ENCODE measurements at regions not wholly inside any gene's neighbourhood (a gene's known extent, or its start where the extent isn't known, plus 50 kb on each side); places are given as distances from the start of the nearest gene placed in this dataset.

DNA sequence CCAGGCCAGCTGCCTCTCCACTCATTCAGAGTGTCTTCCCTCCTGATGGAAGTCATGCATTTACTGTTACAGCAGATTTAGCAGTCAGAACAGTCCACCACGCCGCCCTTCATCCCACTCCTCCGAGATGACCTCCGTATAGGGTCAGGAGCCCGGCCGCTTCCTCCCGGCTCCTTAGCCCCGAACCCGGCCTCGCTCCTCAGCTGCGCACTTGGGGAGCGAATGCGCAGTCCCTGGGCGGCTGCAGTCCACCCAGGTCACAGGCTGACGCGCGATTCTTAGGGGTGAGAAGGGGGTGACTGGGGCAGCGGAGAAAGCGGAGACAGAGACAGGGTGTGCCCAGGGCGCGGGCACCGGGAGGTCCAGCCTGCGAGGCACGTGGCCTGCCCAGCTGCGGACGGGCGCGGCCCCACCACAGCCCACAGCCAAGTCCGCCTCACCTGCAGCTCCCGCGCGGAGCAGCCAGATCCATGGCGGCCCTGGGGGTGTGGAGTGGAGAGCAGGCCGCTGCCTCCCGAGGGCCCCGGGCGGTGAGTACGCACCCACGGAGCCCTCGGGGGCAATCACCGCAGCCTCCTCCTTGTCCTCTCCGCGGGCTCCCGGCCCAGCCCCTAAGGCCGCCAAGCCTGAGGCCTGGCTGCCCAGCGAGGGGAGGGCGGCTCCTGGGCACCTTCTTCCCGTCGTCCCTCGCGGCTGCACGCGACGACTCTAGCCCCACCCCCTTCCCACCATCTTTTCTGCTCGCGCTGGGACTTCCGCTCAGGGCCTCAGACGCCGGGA, 286.6 kb downstream of the BRD1 start:
- no peak overlapping the region for H3K4me3 ChIP-seq (ENCODE audit: low read length)
- no peaks in the 10 kb centered on the region for H3K36me3 ChIP-seq (ENCODE audit: insufficient read depth, low read depth, low read length)
- no peaks in the 10 kb centered on the region for H3K9me3 ChIP-seq (ENCODE audit: insufficient read depth, low read depth, low read length)
- peaks cover 13% of the 10 kb centered on the region for H3K4me1 ChIP-seq (ENCODE audit: insufficient read depth, low read length)
- no peak overlapping the region for H3K9ac ChIP-seq (ENCODE audit: low read depth, low read length)
- H3K27ac ChIP-seq (ENCODE audit: low read length) = no peak overlapping the region
- H3K27me3 ChIP-seq (ENCODE audit: insufficient read depth, low read length) = no peaks in the 10 kb centered on the region

- H3K27ac ChIP-seq (ENCODE audit: low read length) = no peak overlapping the region
- no peak overlapping the region for H3K4me3 ChIP-seq (ENCODE audit: low read length)
- H3K27me3 ChIP-seq (ENCODE audit: insufficient read depth, low read length) = no peaks in the 10 kb centered on the region
- no peaks in the 10 kb centered on the region for H3K36me3 ChIP-seq (ENCODE audit: insufficient read depth, low read depth, low read length)
- no peaks in the 10 kb centered on the region for H3K9me3 ChIP-seq (ENCODE audit: insufficient read depth, low read depth, low read length)
- H3K9ac ChIP-seq (ENCODE audit: low read depth, low read length) = no peak overlapping the region
- peaks cover 21% of the 10 kb centered on the region for H3K4me1 ChIP-seq (ENCODE audit: insufficient read depth, low read length)
Observed at GRCh38 chr22:49540084-49540912, 287.4 kb downstream of the BRD1 start.

- no peaks in the 10 kb centered on the region for H3K9me3 ChIP-seq (ENCODE audit: insufficient read depth, low read depth, low read length)
- no peak overlapping the region for H3K4me3 ChIP-seq (ENCODE audit: low read length)
- H3K4me1 ChIP-seq (ENCODE audit: insufficient read depth, low read length) = peaks cover 25% of the 10 kb centered on the region
- H3K27me3 ChIP-seq (ENCODE audit: insufficient read depth, low read length) = no peaks in the 10 kb centered on the region
- no peaks in the 10 kb centered on the region for H3K36me3 ChIP-seq (ENCODE audit: insufficient read depth, low read depth, low read length)
- no peak overlapping the region for H3K27ac ChIP-seq (ENCODE audit: low read length)
- no peak overlapping the region for H3K9ac ChIP-seq (ENCODE audit: low read depth, low read length)
Observed at GRCh38 chr22:49538006-49538405, 289.7 kb downstream of the BRD1 start.

GRCh38 chr22:49536571-49537131, 291.0 kb downstream of the BRD1 start:
- H3K27me3 ChIP-seq (ENCODE audit: insufficient read depth, low read length) = no peaks in the 10 kb centered on the region
- H3K27ac ChIP-seq (ENCODE audit: low read length) = peak overlapping the region; percentile 91
- H3K4me3 ChIP-seq (ENCODE audit: low read length) = peak overlapping the region; percentile 59
- peak overlapping the region; percentile 84 for H3K9ac ChIP-seq (ENCODE audit: low read depth, low read length)
- H3K4me1 ChIP-seq (ENCODE audit: insufficient read depth, low read length) = peaks cover 25% of the 10 kb centered on the region
- H3K9me3 ChIP-seq (ENCODE audit: insufficient read depth, low read depth, low read length) = no peaks in the 10 kb centered on the region
- H3K36me3 ChIP-seq (ENCODE audit: insufficient read depth, low read depth, low read length) = no peaks in the 10 kb centered on the region

- Histone ChIP-seq H3K27ac (ENCODE audit: low read length) (peak overlapping the region; percentile 91), H3K4me1 (ENCODE audit: insufficient read depth, low read length) (peaks cover 25% of the 10 kb centered on the region), H3K36me3 (ENCODE audit: insufficient read depth, low read depth, low read length) (no peaks in the 10 kb centered on the region), H3K4me3 (ENCODE audit: low read length) (peak overlapping the region; percentile 59; the same call in 1 of the 2 replicates), H3K9me3 (ENCODE audit: insufficient read depth, low read depth, low read length) (no peaks in the 10 kb centered on the region), H3K27me3 (ENCODE audit: insufficient read depth, low read length) (no peaks in the 10 kb centered on the region), H3K9ac (ENCODE audit: low read depth, low read length) (peak overlapping the region; percentile 84)
Observed at GRCh38 chr22:49535527-49536125, 292.0 kb downstream of the BRD1 start.

- Histone ChIP-seq H3K27ac (ENCODE audit: low read length) (peak overlapping the region; percentile 51), H3K36me3 (ENCODE audit: insufficient read depth, low read depth, low read length) (no peaks in the 10 kb centered on the region), H3K9ac (ENCODE audit: low read depth, low read length) (peak overlapping the region; percentile 84; the same call in 1 of the 2 replicates), H3K9me3 (ENCODE audit: insufficient read depth, low read depth, low read length) (no peaks in the 10 kb centered on the region), H3K27me3 (ENCODE audit: insufficient read depth, low read length) (no peaks in the 10 kb centered on the region), H3K4me1 (ENCODE audit: insufficient read depth, low read length) (peaks cover 25% of the 10 kb centered on the region), H3K4me3 (ENCODE audit: low read length) (no peak overlapping the region)
Observed at GRCh38 chr22:49535126-49535525, 292.5 kb downstream of the BRD1 start.

GRCh38 chr22:49534386-49534785, 293.3 kb downstream of the BRD1 start:
- Histone ChIP-seq H3K36me3 (ENCODE audit: insufficient read depth, low read depth, low read length) (no peaks in the 10 kb centered on the region), H3K4me1 (ENCODE audit: insufficient read depth, low read length) (peaks cover 25% of the 10 kb centered on the region), H3K27me3 (ENCODE audit: insufficient read depth, low read length) (no peaks in the 10 kb centered on the region), H3K27ac (ENCODE audit: low read length) (no peak overlapping the region), H3K9me3 (ENCODE audit: insufficient read depth, low read depth, low read length) (no peaks in the 10 kb centered on the region), H3K4me3 (ENCODE audit: low read length) (no peak overlapping the region), H3K9ac (ENCODE audit: low read depth, low read length) (no peak overlapping the region)

DNA sequence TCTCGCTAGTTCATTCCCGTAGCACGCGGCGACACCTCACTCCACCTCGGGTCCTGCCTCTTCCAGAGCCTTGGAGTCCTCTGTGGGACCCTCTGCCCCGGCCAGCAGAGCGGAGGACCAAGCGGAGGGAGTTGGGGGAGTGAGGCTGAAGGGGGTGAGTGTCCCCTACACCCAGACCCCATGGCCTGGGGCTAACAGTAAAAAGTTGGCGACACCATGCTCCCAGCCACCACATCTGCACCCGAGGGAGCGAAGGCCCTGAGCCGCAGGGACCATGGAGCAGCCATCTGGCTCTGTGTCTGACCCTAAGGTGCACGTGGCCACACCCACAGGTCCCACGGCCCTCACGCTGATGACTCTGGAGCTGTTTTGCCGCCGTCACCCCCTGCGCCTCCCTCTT, 293.8 kb downstream of the BRD1 start:
- no peak overlapping the region for H3K4me3 ChIP-seq (ENCODE audit: low read length)
- H3K9ac ChIP-seq (ENCODE audit: low read depth, low read length) = no peak overlapping the region
- H3K36me3 ChIP-seq (ENCODE audit: insufficient read depth, low read depth, low read length) = no peaks in the 10 kb centered on the region
- H3K4me1 ChIP-seq (ENCODE audit: insufficient read depth, low read length) = peaks cover 25% of the 10 kb centered on the region
- no peak overlapping the region for H3K27ac ChIP-seq (ENCODE audit: low read length)
- H3K9me3 ChIP-seq (ENCODE audit: insufficient read depth, low read depth, low read length) = no peaks in the 10 kb centered on the region
- H3K27me3 ChIP-seq (ENCODE audit: insufficient read depth, low read length) = no peaks in the 10 kb centered on the region

GRCh38 chr22:49532869-49533802, 294.5 kb downstream of the BRD1 start:
- no peak overlapping the region for H3K27ac ChIP-seq (ENCODE audit: low read length)
- H3K9ac ChIP-seq (ENCODE audit: low read depth, low read length) = no peak overlapping the region
- no peak overlapping the region for H3K4me3 ChIP-seq (ENCODE audit: low read length)
- H3K36me3 ChIP-seq (ENCODE audit: insufficient read depth, low read depth, low read length) = no peaks in the 10 kb centered on the region
- H3K9me3 ChIP-seq (ENCODE audit: insufficient read depth, low read depth, low read length) = no peaks in the 10 kb centered on the region
- H3K4me1 ChIP-seq (ENCODE audit: insufficient read depth, low read length) = peaks cover 24% of the 10 kb centered on the region
- no peaks in the 10 kb centered on the region for H3K27me3 ChIP-seq (ENCODE audit: insufficient read depth, low read length)

DNA sequence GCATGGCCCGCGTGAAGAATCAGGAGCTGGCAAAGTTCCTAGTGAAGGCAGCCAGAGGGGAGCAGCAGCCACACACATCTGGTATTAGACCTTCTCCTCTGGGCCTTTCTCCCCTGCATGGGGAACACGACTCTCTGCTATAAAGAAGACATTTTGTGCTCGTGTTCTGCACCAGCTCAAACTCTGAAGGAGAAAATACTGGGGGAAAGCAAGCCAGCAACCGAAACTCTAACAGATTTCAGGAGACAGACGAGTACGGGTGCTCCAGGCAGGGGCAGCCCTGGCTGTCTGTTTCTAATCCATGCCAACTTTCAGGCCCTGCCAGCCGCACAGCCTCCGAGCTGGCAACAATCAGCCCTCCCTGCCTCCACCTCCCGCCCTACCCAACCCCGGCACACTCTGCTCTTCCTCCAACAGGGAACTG, 296.3 kb downstream of the BRD1 start:
- no peak overlapping the region for H3K4me3 ChIP-seq (ENCODE audit: low read length)
- no peaks in the 10 kb centered on the region for H3K27me3 ChIP-seq (ENCODE audit: insufficient read depth, low read length)
- H3K36me3 ChIP-seq (ENCODE audit: insufficient read depth, low read depth, low read length) = no peaks in the 10 kb centered on the region
- H3K9me3 ChIP-seq (ENCODE audit: insufficient read depth, low read depth, low read length) = no peaks in the 10 kb centered on the region
- H3K4me1 ChIP-seq (ENCODE audit: insufficient read depth, low read length) = peaks cover 14% of the 10 kb centered on the region
- no peak overlapping the region for H3K9ac ChIP-seq (ENCODE audit: low read depth, low read length)
- no peak overlapping the region for H3K27ac ChIP-seq (ENCODE audit: low read length)

All from iPS-20b (cell line).